ENCODE measurements at regions not wholly inside any gene's neighbourhood (a gene's known extent, or its start where the extent isn't known, plus 50 kb on each side); places are given as distances from the start of the nearest gene placed in this dataset.

- DNase-seq (ENCODE audit: low read depth): no peak
These were observed 148.8 kb downstream of the TMEM30B start for GRCh38 chr14:61132336-61132735.

GRCh38 chr14:61130512-61131260 is 149.6 kb downstream of the SLC38A6 start:
- DNase-seq (ENCODE audit: low read depth): no peak

GRCh38 chr14:61129168-61129745 is 148.2 kb downstream of the SLC38A6 start:
- no peak for DNase-seq (ENCODE audit: low read depth)

- DNase-seq (ENCODE audit: low read depth): no peak
These were observed 147.5 kb downstream of the SLC38A6 start for GRCh38 chr14:61128382-61129167.

GRCh38 chr14:61126603-61127498 is 145.8 kb downstream of the SLC38A6 start:
- no peak for DNase-seq (ENCODE audit: low read depth)

GRCh38 chr14:61125867-61126572 is 145.0 kb downstream of the SLC38A6 start:
- no peak for DNase-seq (ENCODE audit: low read depth)

- DNase-seq (ENCODE audit: low read depth): no peak
These were observed 144.2 kb downstream of the SLC38A6 start for GRCh38 chr14:61125041-61125866.

GRCh38 chr14:61122862-61123261 is 141.8 kb downstream of the SLC38A6 start:
- DNase-seq (ENCODE audit: low read depth): no peak

- DNase-seq (ENCODE audit: low read depth): no peak
These were observed 140.3 kb downstream of the SLC38A6 start for GRCh38 chr14:61121355-61121787.

- DNase-seq (ENCODE audit: low read depth): no peak
These were observed 139.5 kb downstream of the SLC38A6 start for GRCh38 chr14:61120576-61120975.

GRCh38 chr14:61119006-61119405 is 138.0 kb downstream of the SLC38A6 start:
- DNase-seq (ENCODE audit: low read depth): no peak

GRCh38 chr14:61116369-61116768 is 135.3 kb downstream of the SLC38A6 start:
- no peak for DNase-seq (ENCODE audit: low read depth)

- DNase-seq (ENCODE audit: low read depth): no peak
These were observed 132.6 kb downstream of the SLC38A6 start for GRCh38 chr14:61113561-61114225.

- no peak for DNase-seq (ENCODE audit: low read depth)
These were observed 131.5 kb downstream of the SLC38A6 start for GRCh38 chr14:61112506-61112905.

GRCh38 chr14:61111731-61112130 is 130.7 kb downstream of the SLC38A6 start:
- DNase-seq (ENCODE audit: low read depth): no peak

GRCh38 chr14:61111209-61111665 is 130.2 kb downstream of the SLC38A6 start:
- no peak for DNase-seq (ENCODE audit: low read depth)

GRCh38 chr14:61110316-61111082 is 129.5 kb downstream of the SLC38A6 start:
- no peak for DNase-seq (ENCODE audit: low read depth)

GRCh38 chr14:61109288-61109687 is 128.2 kb downstream of the SLC38A6 start:
- DNase-seq (ENCODE audit: low read depth): no peak
